Epithelial cell of esophagus (primary cell): ENCODE measurements at regions not wholly inside any gene's neighbourhood (a gene's known extent, or its start where the extent isn't known, plus 50 kb on each side); places are given as distances from the start of the nearest gene placed in this dataset.
A peak's percentile ranks its signal among the peaks of the same experiment; 100 is the strongest.

ENCODE experiments used
- DNase-seq: peaks from one replicate; pipeline ENCODE4 v3.0.0; 2010; ENCODE audit warnings: low read depth
- H3K4me3 ChIP-seq: 2 replicates; pipeline ENCODE4 v1.5.1; 2011; ENCODE audit warnings: mild to moderate bottlenecking, low read length, control low read depth
- CTCF ChIP-seq: IDR thresholded peaks from 2 replicates; pipeline ENCODE4 v1.5.1; 2011; ENCODE audit warnings: low read depth, mild to moderate bottlenecking, low read length, control low read depth, inconsistent platforms; ENCODE audit not compliant: insufficient read depth; ENCODE audit errors: missing control alignments

- TF ChIP-seq CTCF, result no peak
- H3K4me3 ChIP-seq, result no peak overlapping the region
- no peak for DNase-seq
Observed at GRCh38 chr2:71785516-71785981, 332.2 kb downstream of the DYSF start.

GRCh38 chr2:71784734-71785511 is 331.6 kb downstream of the DYSF start:
- DNase-seq, result peak; percentile 66
- TF ChIP-seq CTCF, result no peak
- no peak overlapping the region for H3K4me3 ChIP-seq

- no peak for TF ChIP-seq CTCF
- DNase-seq, result no peak
- H3K4me3 ChIP-seq, result no peak overlapping the region
Observed at GRCh38 chr2:71783815-71784214, 330.5 kb downstream of the DYSF start.

- no peak for TF ChIP-seq CTCF
- H3K4me3 ChIP-seq, result no peak overlapping the region
- DNase-seq, result no peak
Observed at GRCh38 chr2:71783215-71783614, 329.9 kb downstream of the DYSF start.

GRCh38 chr2:71782323-71782722 is 329.0 kb downstream of the DYSF start:
- no peak overlapping the region for H3K4me3 ChIP-seq
- DNase-seq, result no peak
- TF ChIP-seq CTCF, result no peak

GRCh38 chr2:71781695-71782228 is 328.4 kb downstream of the DYSF start:
- H3K4me3 ChIP-seq, result no peak overlapping the region
- DNase-seq, result no peak
- no peak for TF ChIP-seq CTCF

- TF ChIP-seq CTCF, result no peak
- H3K4me3 ChIP-seq, result no peak overlapping the region
- DNase-seq, result no peak
Observed at GRCh38 chr2:71780162-71780561, 326.8 kb downstream of the DYSF start.
